ENCODE measurements at regions not wholly inside any gene's neighbourhood (a gene's known extent, or its start where the extent isn't known, plus 50 kb on each side); places are given as distances from the start of the nearest gene placed in this dataset.

- Histone ChIP-seq H3K4me1 (ENCODE audit: insufficient read depth, low read length) (peaks cover 9% of the 10 kb centered on the region), H3K79me2 (ENCODE audit: insufficient read depth, low read length) (no peaks in the 10 kb centered on the region), H2AFZ (ENCODE audit: low read depth, low read length) (no peak overlapping the region), H3K27me3 (ENCODE audit: insufficient read depth, low read length) (no peaks in the 10 kb centered on the region), H3K9ac (ENCODE audit: low read length) (no peak overlapping the region), H3K36me3 (ENCODE audit: insufficient read depth, low read length) (no peaks in the 10 kb centered on the region), H3K27ac (ENCODE audit: low read depth, low read length) (no peak overlapping the region), H3K9me3 (ENCODE audit: insufficient read depth, low read depth, low read length) (no peaks in the 10 kb centered on the region), H3K4me2 (ENCODE audit: low read length) (no peak overlapping the region), H3K4me3 (ENCODE audit: insufficient read depth, low read depth, low read length) (no peak overlapping the region), H4K20me1 (ENCODE audit: insufficient read depth, low read length) (no peaks in the 10 kb centered on the region)
- H3K36me3 Mint-ChIP-seq (ENCODE audit: low read depth, unreplicated experiment), result no peaks in the 10 kb centered on the region
- DNase-seq (ENCODE audit: low read depth) (no peak), FAIRE-seq (no peak)
- H3K27ac Mint-ChIP-seq (ENCODE audit: unreplicated experiment), result no peak overlapping the region
- no peaks in the 10 kb centered on the region for H3K27me3 Mint-ChIP-seq (ENCODE audit: low read depth, unreplicated experiment)
- peaks cover 16% of the 10 kb centered on the region for H3K4me1 Mint-ChIP-seq (ENCODE audit: low read depth, unreplicated experiment)
- H3K9me3 Mint-ChIP-seq (ENCODE audit: unreplicated experiment), result peaks cover 3% of the 10 kb centered on the region
- H3K4me3 Mint-ChIP-seq (ENCODE audit: unreplicated experiment), result no peak overlapping the region
- no peak for TF ChIP-seq EZH2 (IDR thresholded peaks at IDR 0.05; ENCODE audit: insufficient read depth, low read length)
- no peak for TF ChIP-seq CTCF (IDR thresholded peaks at IDR 0.05; ENCODE audit: insufficient read depth, low read depth, low read length)
Observed at GRCh38 chr2:181367411-181367810, 89.8 kb upstream of the ITGA4 start.

- Mint-ChIP-seq H3K27ac (ENCODE audit: unreplicated experiment) (no peak overlapping the region), H3K4me3 (ENCODE audit: unreplicated experiment) (no peak overlapping the region), H3K36me3 (ENCODE audit: low read depth, unreplicated experiment) (no peaks in the 10 kb centered on the region), H3K4me1 (ENCODE audit: low read depth, unreplicated experiment) (peaks cover 21% of the 10 kb centered on the region), H3K9me3 (ENCODE audit: unreplicated experiment) (peaks cover 3% of the 10 kb centered on the region), H3K27me3 (ENCODE audit: low read depth, unreplicated experiment) (no peaks in the 10 kb centered on the region)
- Histone ChIP-seq H3K36me3 (ENCODE audit: insufficient read depth, low read length) (no peaks in the 10 kb centered on the region), H3K4me1 (ENCODE audit: insufficient read depth, low read length) (peaks cover 13% of the 10 kb centered on the region), H3K4me3 (ENCODE audit: insufficient read depth, low read depth, low read length) (no peak overlapping the region), H3K27me3 (ENCODE audit: insufficient read depth, low read length) (no peaks in the 10 kb centered on the region), H3K4me2 (ENCODE audit: low read length) (no peak overlapping the region), H3K9ac (ENCODE audit: low read length) (no peak overlapping the region), H2AFZ (ENCODE audit: low read depth, low read length) (no peak overlapping the region), H3K27ac (ENCODE audit: low read depth, low read length) (no peak overlapping the region), H3K9me3 (ENCODE audit: insufficient read depth, low read depth, low read length) (no peaks in the 10 kb centered on the region), H3K79me2 (ENCODE audit: insufficient read depth, low read length) (no peaks in the 10 kb centered on the region), H4K20me1 (ENCODE audit: insufficient read depth, low read length) (no peaks in the 10 kb centered on the region)
- TF ChIP-seq CTCF (IDR thresholded peaks at IDR 0.05; ENCODE audit: insufficient read depth, low read depth, low read length) (no peak), EZH2 (IDR thresholded peaks at IDR 0.05; ENCODE audit: insufficient read depth, low read length) (no peak)
- DNase-seq (ENCODE audit: low read depth) (no peak), FAIRE-seq (peak; percentile 17)
Observed at GRCh38 chr2:181367906-181368435, 89.2 kb upstream of the ITGA4 start.

- Histone ChIP-seq H3K27me3 (ENCODE audit: insufficient read depth, low read length) (no peaks in the 10 kb centered on the region), H3K9ac (ENCODE audit: low read length) (no peak overlapping the region), H3K4me3 (ENCODE audit: insufficient read depth, low read depth, low read length) (no peak overlapping the region), H2AFZ (ENCODE audit: low read depth, low read length) (no peak overlapping the region), H3K4me2 (ENCODE audit: low read length) (no peak overlapping the region), H3K9me3 (ENCODE audit: insufficient read depth, low read depth, low read length) (no peaks in the 10 kb centered on the region), H3K27ac (ENCODE audit: low read depth, low read length) (no peak overlapping the region), H3K79me2 (ENCODE audit: insufficient read depth, low read length) (no peaks in the 10 kb centered on the region), H3K36me3 (ENCODE audit: insufficient read depth, low read length) (no peaks in the 10 kb centered on the region), H4K20me1 (ENCODE audit: insufficient read depth, low read length) (no peaks in the 10 kb centered on the region), H3K4me1 (ENCODE audit: insufficient read depth, low read length) (peaks cover 13% of the 10 kb centered on the region)
- Mint-ChIP-seq H3K4me1 (ENCODE audit: low read depth, unreplicated experiment) (peaks cover 29% of the 10 kb centered on the region), H3K27me3 (ENCODE audit: low read depth, unreplicated experiment) (no peaks in the 10 kb centered on the region), H3K9me3 (ENCODE audit: unreplicated experiment) (peaks cover 3% of the 10 kb centered on the region), H3K4me3 (ENCODE audit: unreplicated experiment) (no peak overlapping the region), H3K36me3 (ENCODE audit: low read depth, unreplicated experiment) (no peaks in the 10 kb centered on the region), H3K27ac (ENCODE audit: unreplicated experiment) (no peak overlapping the region)
- TF ChIP-seq CTCF (IDR thresholded peaks at IDR 0.05; ENCODE audit: insufficient read depth, low read depth, low read length) (no peak), EZH2 (IDR thresholded peaks at IDR 0.05; ENCODE audit: insufficient read depth, low read length) (no peak)
- FAIRE-seq, result no peak
- DNase-seq (ENCODE audit: low read depth), result no peak
Observed at GRCh38 chr2:181370126-181370525, 87.1 kb upstream of the ITGA4 start.

All from astrocyte (in vitro differentiated cells and primary cell).